ENCODE measurements at regions not wholly inside any gene's neighbourhood (a gene's known extent, or its start where the extent isn't known, plus 50 kb on each side); places are given as distances from the start of the nearest gene placed in this dataset.
A peak's percentile ranks its signal among the peaks of the same experiment; 100 is the strongest.

- DNase-seq (ENCODE audit: low read depth in 1 of 2, low spot score in 2 of 2) (no peak), FAIRE-seq (no peak)
- H3K4me3 ChIP-seq (ENCODE audit: extremely low read depth in 1 of 4, insufficient read depth in 2 of 4, low read depth in 3 of 4, low read length in 4 of 4): no peak overlapping the region
- H3K56ac ChIP-seq (replicated peaks; ENCODE audit: insufficient read length, low read depth, low read length): no peak overlapping the region
- H3K4me1 ChIP-seq (replicated peaks in 1 of 4; ENCODE audit: control insufficient read depth in 3 of 4, insufficient read depth in 4 of 4, low read length in 3 of 4): no peaks in the 10 kb centered on the region
- no peaks in the 10 kb centered on the region for H4K20me1 ChIP-seq (replicated peaks in 1 of 2; ENCODE audit: control insufficient read depth in 1 of 2, insufficient read depth in 2 of 2, low read length in 2 of 2)
- no peak overlapping the region for H2BK12ac ChIP-seq (ENCODE audit: low read depth, low read length)
- H3K14ac ChIP-seq (ENCODE audit: insufficient read length): no peak overlapping the region
- no peak overlapping the region for H2BK15ac ChIP-seq (ENCODE audit: low read length)
- WGBS, 2 experiments (ENCODE audit: extremely low coverage in 1 of 2, insufficient coverage in 1 of 2, insufficient read length in 1 of 2, insufficient replicate concordance in 2 of 2, low coverage in 1 of 2, low lambda C conversion rate in 2 of 2, missing lambda C conversion rate in 1 of 2): 95% methylated on average over 9 of the region's 9 CpGs; no CpG with 5 or more reads in 1 of the 2 experiments
- no peaks in the 10 kb centered on the region for H3K27me3 ChIP-seq (replicated peaks in 1 of 4; ENCODE audit: control insufficient read depth in 3 of 4, extremely low read depth in 1 of 4, insufficient read depth in 3 of 4, low read length in 3 of 4)
- H4K8ac ChIP-seq (ENCODE audit: extremely low read depth, insufficient read depth, low read length): no peak overlapping the region
- no peak overlapping the region for H4K91ac ChIP-seq (replicated peaks; ENCODE audit: insufficient read length, low read length)
- H2AFZ ChIP-seq (ENCODE audit: low read length): peak overlapping the region; percentile 49; the same call in 1 of the 2 replicates
- no peak overlapping the region for H3K9ac ChIP-seq (replicated peaks in 1 of 4; ENCODE audit: extremely low read depth in 1 of 4, low read depth in 3 of 4, low read length in 3 of 4)
- H2BK20ac ChIP-seq (ENCODE audit: low read length): no peak overlapping the region
- no peak overlapping the region for H2BK120ac ChIP-seq (replicated peaks; ENCODE audit: low read depth, low read length)
- no peak overlapping the region for H3K4me2 ChIP-seq (ENCODE audit: insufficient read depth in 1 of 2, low read depth in 2 of 2, low read length in 2 of 2)
- H3K79me1 ChIP-seq (ENCODE audit: low read depth, low read length): no peaks in the 10 kb centered on the region
- H3K9me3 ChIP-seq (ENCODE audit: insufficient read depth in 2 of 2, low read depth in 1 of 2, low read length in 1 of 2): no peaks in the 10 kb centered on the region
- no peaks in the 10 kb centered on the region for H3K79me2 ChIP-seq (ENCODE audit: control insufficient read depth in 1 of 2, insufficient read depth in 2 of 2, low read length in 2 of 2)
- TF ChIP-seq ASH2L (IDR thresholded peaks at IDR 0.05; ENCODE audit: low read length): no peak
- no peak for TF ChIP-seq JUND (IDR thresholded peaks at IDR 0.05; ENCODE audit: low read length)
- TF ChIP-seq CHD2 (IDR thresholded peaks at IDR 0.05; ENCODE audit: low read length): no peak
- no peak for TF ChIP-seq FOSL1 (IDR thresholded peaks at IDR 0.05; ENCODE audit: insufficient read depth, low read depth, low read length)
- no peak for TF ChIP-seq SP1 (IDR thresholded peaks at IDR 0.05; ENCODE audit: low read depth, low read length)
- no peak for TF ChIP-seq KDM4A (IDR thresholded peaks at IDR 0.05; ENCODE audit: low read depth, low read length, severe bottlenecking)
- TF ChIP-seq ATF3 (IDR thresholded peaks at IDR 0.05; ENCODE audit: insufficient read depth, low read depth, low read length): no peak
- no peak for TF ChIP-seq MAX (IDR thresholded peaks at IDR 0.05)
- no peak for TF ChIP-seq RAD21 (IDR thresholded peaks at IDR 0.05 in 1 of 2, conservative IDR thresholded peaks at IDR 0.05 in 1 of 2; ENCODE audit: low read depth in 2 of 2, low read length in 2 of 2)
- no peak for TF ChIP-seq TBP (IDR thresholded peaks at IDR 0.05; ENCODE audit: low read depth, low read length)
- no peak for TF ChIP-seq BRCA1 (IDR thresholded peaks at IDR 0.05; ENCODE audit: low read depth, low read length)
- no peak overlapping the region for H3K4ac ChIP-seq (replicated peaks; ENCODE audit: insufficient read length, low read depth, low read length)
- no peak overlapping the region for H3K18ac ChIP-seq (ENCODE audit: extremely low read depth, low read length)
- no peaks in the 10 kb centered on the region for H3K23me2 ChIP-seq (ENCODE audit: low read depth, low read length)
- H2AK5ac ChIP-seq (ENCODE audit: low read depth, low read length): no peak overlapping the region
- POLR2A ChIA-PET (ENCODE audit: partially characterized antibody): no interaction called here
- H3K36me3 ChIP-seq (ENCODE audit: control insufficient read depth in 2 of 4, insufficient read depth in 4 of 4, low read length in 3 of 4): no peaks in the 10 kb centered on the region
- CTCF ChIA-PET (ENCODE audit: partially characterized antibody): interaction anchor here (0.7 to 1.5 kb wide), 4 partner anchors 10 to 235 kb away, joined by 3 to 5 read pairs (median 5); no protein-coding TSS in a partner anchor
- no peak overlapping the region for H3K27ac ChIP-seq (ENCODE audit: low read depth, low read length)
- H4K5ac ChIP-seq (ENCODE audit: insufficient read length, low read depth, low read length): no peak overlapping the region
- H2BK5ac ChIP-seq (ENCODE audit: low read depth, low read length): no peak overlapping the region
- H3K23ac ChIP-seq (ENCODE audit: insufficient read length): no peak overlapping the region
Measured at GRCh38 chr5:44538797-44539601, 149.8 kb upstream of the FGF10 start.

Data from H1 (cell line).